Endothelial cell of umbilical vein (primary cell): ENCODE measurements at regions not wholly inside any gene's neighbourhood (a gene's known extent, or its start where the extent isn't known, plus 50 kb on each side); places are given as distances from the start of the nearest gene placed in this dataset.

Source experiments
- BruUV-seq: library from RNA; stranded (reverse); fragments of 400-500 nt; replicated peaks from 2 replicates; lab custom pipeline; 2021; lab: Mats Ljungman, UMichigan
- CTCF ChIA-PET: fragments of 300-600, 350-600 bp; sonication (Branson Sonifier 250); formaldehyde crosslinking; loops from one replicate; lab custom pipeline; 2021; ENCODE audit warnings: antibody characterized with exemption, inconsistent platforms; lab: Charles Lee
- POLR2A ChIA-PET: fragments of 300-600, 350-600 bp; sonication (Branson Sonifier 250); formaldehyde crosslinking; loops from one replicate; lab custom pipeline; 2021; ENCODE audit warnings: antibody characterized with exemption, inconsistent platforms; lab: Charles Lee
- DNase-seq: peaks from one replicate; pipeline ENCODE4 v3.0.0-alpha.2; 2011; ENCODE audit warnings: low read depth, low spot score
- FAIRE-seq: peaks from 2 replicates; lab custom pipeline; 2011; peaks lifted over from hg19 to GRCh38; lab: Jason Lieb, UNC
- H2AFZ ChIP-seq: 2 replicates; pipeline ENCODE4 v1.6.0; 2012; ENCODE audit warnings: low read depth, low read length, control low read depth, inconsistent platforms
- H3K27ac ChIP-seq: 2 replicates; pipeline ENCODE4 v1.5.1; 2011; ENCODE audit warnings: low read depth, mild to moderate bottlenecking, control low read depth, low read length, moderate library complexity; ENCODE audit not compliant: insufficient read depth
- H3K27me3 ChIP-seq, 2 experiments: 2 replicates each; pipeline versions ENCODE4 v1.6.0 to v1.6.1; 2011; ENCODE audit warnings: low read length in 2 of 2, mixed read lengths in 1 of 2; ENCODE audit not compliant: control insufficient read depth in 2 of 2, insufficient read depth in 2 of 2
- H3K36me3 ChIP-seq, 2 experiments: 2 replicates in 1 of 2; 3 replicates in 1 of 2; pipeline ENCODE4 v1.5.1; 2011; ENCODE audit warnings: low read length in 2 of 2, mild to moderate bottlenecking in 1 of 2, moderate library complexity in 1 of 2; ENCODE audit not compliant: control insufficient read depth in 2 of 2, insufficient read depth in 2 of 2; ENCODE audit errors: extremely low read depth in 1 of 2
- H3K4me1 ChIP-seq: 3 replicates; pipeline ENCODE4 v1.5.1; 2011; ENCODE audit warnings: mild to moderate bottlenecking, low read length; ENCODE audit not compliant: control insufficient read depth, insufficient read depth; ENCODE audit errors: extremely low read depth
- H3K4me2 ChIP-seq: 2 replicates; pipeline ENCODE4 v1.6.1; 2011; ENCODE audit warnings: low read length, control low read depth, mixed read lengths; ENCODE audit not compliant: insufficient read depth
- H3K4me3 ChIP-seq, 3 experiments: fragments of 200-600 bp in 1 of 3; sonication (generic), shearing (Covaris generic) in 1 of 3; replicated peaks in 1 of 3; 2 replicates each; pipeline ENCODE4 v1.5.1; 2011 to 2016; ENCODE audit warnings: control low read depth in 3 of 3, low read length in 3 of 3, mild to moderate bottlenecking in 2 of 3, inconsistent platforms in 1 of 3, low read depth in 1 of 3, moderate library complexity in 1 of 3; ENCODE audit not compliant: insufficient read depth in 1 of 3
- H3K79me2 ChIP-seq: 2 replicates; pipeline ENCODE4 v1.6.0; 2012; ENCODE audit warnings: low read length, inconsistent platforms; ENCODE audit not compliant: control insufficient read depth, insufficient read depth
- H3K9ac ChIP-seq: replicated peaks from 2 replicates; pipeline ENCODE3; 2011; ENCODE audit warnings: low read length, control low read depth; ENCODE audit not compliant: insufficient read depth; ENCODE audit errors: extremely low read depth
- H3K9me1 ChIP-seq: replicated peaks from 3 replicates; pipeline ENCODE4 v1.6.0; 2011; ENCODE audit warnings: mild to moderate bottlenecking, low read length; ENCODE audit not compliant: control insufficient read depth, insufficient read depth; ENCODE audit errors: extremely low read depth
- H3K9me3 ChIP-seq: replicated peaks from 2 replicates; pipeline ENCODE4 v1.5.1; 2012; ENCODE audit warnings: low read length, inconsistent platforms; ENCODE audit not compliant: control insufficient read depth, insufficient read depth
- H4K20me1 ChIP-seq: replicated peaks from 2 replicates; pipeline ENCODE3; 2011; ENCODE audit warnings: mild to moderate bottlenecking, low read length; ENCODE audit not compliant: control insufficient read depth, insufficient read depth; ENCODE audit errors: extremely low read depth
- EZH2 ChIP-seq: IDR thresholded peaks from 2 replicates; pipeline ENCODE4 v1.6.1; 2012; ENCODE audit warnings: borderline replicate concordance, low read depth, mild to moderate bottlenecking, moderate library complexity, low read length, inconsistent platforms; ENCODE audit not compliant: severe bottlenecking
- FOS ChIP-seq: IDR thresholded peaks from 2 replicates; pipeline ENCODE4 v1.6.1; 2011; ENCODE audit warnings: mild to moderate bottlenecking, low read length, moderate library complexity, borderline replicate concordance; ENCODE audit not compliant: insufficient read depth
- GATA2 ChIP-seq: IDR thresholded peaks from 2 replicates; pipeline ENCODE4 v1.7.0; 2011; ENCODE audit warnings: low read depth, mild to moderate bottlenecking, moderate library complexity, mixed read lengths, low read length; ENCODE audit not compliant: insufficient read length, insufficient read depth
- JUN ChIP-seq: IDR thresholded peaks from 2 replicates; pipeline ENCODE4 v1.6.1; 2011; ENCODE audit warnings: borderline replicate concordance, low read depth; ENCODE audit not compliant: insufficient read length, insufficient read depth
- MYC ChIP-seq: IDR thresholded peaks from one replicate; pipeline ENCODE4 v1.6.1; 2011; ENCODE audit warnings: mild to moderate bottlenecking, low read depth, low read length
- POLR2A ChIP-seq: IDR thresholded peaks from 2 replicates; pipeline ENCODE4 v1.6.1; 2012; ENCODE audit warnings: low read depth, mild to moderate bottlenecking, control low read depth, low read length
- POLR2AphosphoS5 ChIP-seq: IDR thresholded peaks from 2 replicates; pipeline ENCODE4 v1.6.1; 2012; ENCODE audit warnings: low read depth, mild to moderate bottlenecking, control low read depth, low read length, moderate library complexity; ENCODE audit not compliant: insufficient read depth
- dilution Hi-C: fragments of 300-500 bp; cut with MboI; formaldehyde crosslinking; loops from one replicate; pipeline ENCODE4 v1.15.0; 2019; ENCODE audit warnings: low sequenced_read_pairs; ENCODE audit not compliant: extremely low pct_ligation_motif_present
- intact Hi-C: fragments of 100-400 bp; cut with micrococcal nuclease; formaldehyde crosslinking; loops from one replicate; pipeline ENCODE4 v1.10.0; 2022
- TF ChIP-seq, protein P1 (sequence below), 2 donors: IDR thresholded peaks; 1 replicate in 1 of 2; 2 replicates in 1 of 2; pipeline ENCODE4 v1.5.1; 2011; ENCODE audit warnings: low read length in 2 of 2, mild to moderate bottlenecking in 2 of 2, moderate library complexity in 2 of 2, control low read depth in 1 of 2, inconsistent platforms in 1 of 2, low read depth in 1 of 2; ENCODE audit not compliant: insufficient read depth in 1 of 2; ENCODE audit errors: extremely low read depth in 1 of 2
- TF ChIP-seq, protein P2 (sequence below): IDR thresholded peaks from 2 replicates; pipeline ENCODE4 v1.6.1; 2011; ENCODE audit not compliant: insufficient read depth, insufficient read length

DNA sequence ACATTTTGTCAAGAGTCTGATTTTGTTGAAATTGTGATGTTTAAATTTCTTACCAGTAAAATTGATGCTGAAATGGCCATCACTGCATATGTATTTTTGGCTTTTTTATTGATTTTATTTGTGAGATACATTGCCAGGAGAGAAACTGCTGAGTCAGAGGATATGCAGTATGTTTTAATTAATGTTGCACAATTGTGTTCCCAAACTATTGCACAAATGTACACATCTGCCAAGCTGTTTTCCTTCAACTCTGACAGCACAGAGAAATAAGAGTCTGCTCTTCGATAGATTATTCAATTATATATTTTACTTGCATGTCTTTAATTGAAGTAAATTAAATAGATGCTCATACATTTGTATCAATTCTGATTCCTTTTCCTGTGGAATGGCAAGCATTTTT, 640.2 kb upstream of the LUZP2 start:
- Histone ChIP-seq H3K4me2 (no peak overlapping the region), H3K9ac (no peak overlapping the region), H3K79me2 (no peaks in the 10 kb centered on the region), H3K4me1 (no peaks in the 10 kb centered on the region), H2AFZ (no peak overlapping the region), H3K27ac (no peak overlapping the region), H3K27me3 (no peaks in the 10 kb centered on the region), H3K9me3 (no peaks in the 10 kb centered on the region), H3K9me1 (no peaks in the 10 kb centered on the region), H4K20me1 (no peaks in the 10 kb centered on the region), H3K36me3 (no peaks in the 10 kb centered on the region), H3K4me3 (no peak overlapping the region)
- no TSS peak for BruUV-seq
- ChIA-PET CTCF (no interaction called here), POLR2A (no interaction called here)
- intact Hi-C loops (no loop called here), dilution Hi-C loops (no loop called here)
- no peak for FAIRE-seq
- DNase-seq, result no peak
- TF ChIP-seq POLR2A (no peak), JUN (no peak), GATA2 (no peak), MYC (no peak), POLR2AphosphoS5 (no peak), EZH2 (no peak), FOS (no peak)
- TF ChIP-seq, protein P1, sequence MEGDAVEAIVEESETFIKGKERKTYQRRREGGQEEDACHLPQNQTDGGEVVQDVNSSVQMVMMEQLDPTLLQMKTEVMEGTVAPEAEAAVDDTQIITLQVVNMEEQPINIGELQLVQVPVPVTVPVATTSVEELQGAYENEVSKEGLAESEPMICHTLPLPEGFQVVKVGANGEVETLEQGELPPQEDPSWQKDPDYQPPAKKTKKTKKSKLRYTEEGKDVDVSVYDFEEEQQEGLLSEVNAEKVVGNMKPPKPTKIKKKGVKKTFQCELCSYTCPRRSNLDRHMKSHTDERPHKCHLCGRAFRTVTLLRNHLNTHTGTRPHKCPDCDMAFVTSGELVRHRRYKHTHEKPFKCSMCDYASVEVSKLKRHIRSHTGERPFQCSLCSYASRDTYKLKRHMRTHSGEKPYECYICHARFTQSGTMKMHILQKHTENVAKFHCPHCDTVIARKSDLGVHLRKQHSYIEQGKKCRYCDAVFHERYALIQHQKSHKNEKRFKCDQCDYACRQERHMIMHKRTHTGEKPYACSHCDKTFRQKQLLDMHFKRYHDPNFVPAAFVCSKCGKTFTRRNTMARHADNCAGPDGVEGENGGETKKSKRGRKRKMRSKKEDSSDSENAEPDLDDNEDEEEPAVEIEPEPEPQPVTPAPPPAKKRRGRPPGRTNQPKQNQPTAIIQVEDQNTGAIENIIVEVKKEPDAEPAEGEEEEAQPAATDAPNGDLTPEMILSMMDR (IDR thresholded peaks at IDR 0.05; ENCODE audit: extremely low read depth in 1 of 2, insufficient read depth in 1 of 2, low read depth in 1 of 2, low read length in 2 of 2), result no peak
- TF ChIP-seq, protein P2, sequence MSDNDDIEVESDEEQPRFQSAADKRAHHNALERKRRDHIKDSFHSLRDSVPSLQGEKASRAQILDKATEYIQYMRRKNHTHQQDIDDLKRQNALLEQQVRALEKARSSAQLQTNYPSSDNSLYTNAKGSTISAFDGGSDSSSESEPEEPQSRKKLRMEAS, result no peak
